ENCODE measurements at regions not wholly inside any gene's neighbourhood (a gene's known extent, or its start where the extent isn't known, plus 50 kb on each side); places are given as distances from the start of the nearest gene placed in this dataset.

DNA sequence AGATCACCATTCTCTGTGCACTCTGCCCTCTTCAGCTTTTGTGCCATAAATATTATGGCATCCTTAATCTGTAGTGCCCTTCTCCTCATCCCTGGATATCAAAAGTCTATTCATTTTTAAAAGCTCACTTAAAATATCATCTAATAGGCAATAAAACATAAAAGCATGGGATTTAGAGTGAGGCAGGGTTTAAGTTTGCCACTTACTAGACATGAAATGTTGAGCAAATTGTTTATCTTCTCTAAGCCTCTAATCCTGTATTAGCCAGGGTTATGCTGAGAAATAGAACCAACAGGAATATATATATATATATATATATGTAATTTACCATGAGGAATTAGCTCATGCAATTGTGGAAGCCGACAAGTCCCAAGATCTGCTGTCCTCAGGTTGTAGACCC, 472.4 kb upstream of the HS3ST1 start:
- H3K27me3 ChIP-seq (replicated peaks) = no peaks in the 10 kb centered on the region
- in situ Hi-C loops (cut with HindIII; ENCODE audit: low pct_ligation_motif_present, low sequenced_read_pairs) = no loop called here

GRCh38 chr4:11900359-11900758, 471.7 kb upstream of the HS3ST1 start:
- no peak for TF ChIP-seq CTCF (IDR thresholded peaks at IDR 0.05; ENCODE audit: low read depth, low read length, missing control alignments)
- no peaks in the 10 kb centered on the region for H3K27me3 ChIP-seq (replicated peaks)
- in situ Hi-C loops (cut with HindIII; ENCODE audit: low pct_ligation_motif_present, low sequenced_read_pairs) = no loop called here

More for the DNA sequence above, 472.4 kb upstream of the HS3ST1 start:
- DNase-seq = no peak
- Histone ChIP-seq H3K27ac (no peak overlapping the region), H3K4me3 (ENCODE audit: low read depth, low read length) (no peak overlapping the region), H3K36me3 (replicated peaks) (no peaks in the 10 kb centered on the region)
- no peak for TF ChIP-seq CTCF (IDR thresholded peaks at IDR 0.05; ENCODE audit: low read depth, low read length, missing control alignments)

DNA sequence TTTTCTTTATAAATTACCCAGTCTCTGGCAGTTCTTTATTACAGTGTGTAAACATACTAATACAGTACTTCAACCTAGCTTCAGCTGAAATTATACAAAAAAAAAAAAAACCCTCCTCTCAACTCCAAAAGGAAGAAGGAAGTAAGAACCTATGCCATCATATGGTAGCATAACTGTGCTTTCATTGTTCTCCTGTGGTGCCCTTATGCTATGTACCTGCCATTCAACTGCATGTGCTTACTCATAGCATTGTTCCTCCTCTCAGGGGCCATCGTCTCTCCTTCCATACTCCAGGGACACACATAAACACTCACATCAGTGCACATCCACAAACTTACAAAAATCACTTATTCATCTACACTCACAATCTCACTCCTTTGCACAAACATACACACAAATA, 470.1 kb upstream of the HS3ST1 start:
- no peak for TF ChIP-seq CTCF (IDR thresholded peaks at IDR 0.05; ENCODE audit: low read depth, low read length, missing control alignments)
- H3K27ac ChIP-seq = no peak overlapping the region
- H3K4me3 ChIP-seq (ENCODE audit: low read depth, low read length) = no peak overlapping the region
- in situ Hi-C loops (cut with HindIII; ENCODE audit: low pct_ligation_motif_present, low sequenced_read_pairs) = no loop called here
- DNase-seq = no peak
- H3K27me3 ChIP-seq (replicated peaks) = no peaks in the 10 kb centered on the region
- H3K36me3 ChIP-seq (replicated peaks) = no peaks in the 10 kb centered on the region

More at GRCh38 chr4:11900359-11900758, 471.7 kb upstream of the HS3ST1 start:
- Histone ChIP-seq H3K27ac (no peak overlapping the region), H3K36me3 (replicated peaks) (no peaks in the 10 kb centered on the region), H3K4me3 (ENCODE audit: low read depth, low read length) (no peak overlapping the region)
- DNase-seq = no peak

DNA sequence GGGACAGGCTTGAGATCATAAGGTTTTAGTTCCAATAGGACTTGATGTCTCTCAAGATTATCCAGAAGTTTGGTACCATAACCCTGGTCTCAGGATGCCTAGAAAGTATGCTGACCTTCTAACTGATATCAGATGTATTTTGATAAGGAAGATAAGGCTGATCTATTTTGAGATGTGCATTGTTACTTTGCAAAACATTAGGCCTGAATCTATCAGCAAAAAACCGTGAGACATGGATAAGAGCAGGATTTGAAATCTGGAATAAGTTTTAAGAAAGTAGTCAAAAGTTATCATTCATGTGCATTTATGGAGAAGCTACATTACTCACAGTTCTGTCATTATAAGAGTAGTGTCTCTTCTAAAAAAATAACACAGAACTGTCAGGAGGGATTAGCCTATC, 467.1 kb upstream of the HS3ST1 start:
- in situ Hi-C loops (cut with HindIII; ENCODE audit: low pct_ligation_motif_present, low sequenced_read_pairs) = no loop called here
- Histone ChIP-seq H3K27ac (no peak overlapping the region), H3K27me3 (replicated peaks) (no peaks in the 10 kb centered on the region), H3K4me3 (ENCODE audit: low read depth, low read length) (no peak overlapping the region), H3K36me3 (replicated peaks) (no peaks in the 10 kb centered on the region)
- DNase-seq = no peak
- TF ChIP-seq CTCF (IDR thresholded peaks at IDR 0.05; ENCODE audit: low read depth, low read length, missing control alignments) = no peak

GRCh38 chr4:11894977-11895376, 466.3 kb upstream of the HS3ST1 start:
- in situ Hi-C loops (cut with HindIII; ENCODE audit: low pct_ligation_motif_present, low sequenced_read_pairs) = no loop called here
- TF ChIP-seq CTCF (IDR thresholded peaks at IDR 0.05; ENCODE audit: low read depth, low read length, missing control alignments) = no peak
- H3K27ac ChIP-seq = no peak overlapping the region
- H3K4me3 ChIP-seq (ENCODE audit: low read depth, low read length) = no peak overlapping the region
- no peaks in the 10 kb centered on the region for H3K27me3 ChIP-seq (replicated peaks)
- DNase-seq = no peak
- H3K36me3 ChIP-seq (replicated peaks) = no peaks in the 10 kb centered on the region

GRCh38 chr4:11894221-11894620, 465.5 kb upstream of the HS3ST1 start:
- H3K27me3 ChIP-seq (replicated peaks) = no peaks in the 10 kb centered on the region
- in situ Hi-C loops (cut with HindIII; ENCODE audit: low pct_ligation_motif_present, low sequenced_read_pairs) = no loop called here
- H3K36me3 ChIP-seq (replicated peaks) = no peaks in the 10 kb centered on the region
- no peak overlapping the region for H3K27ac ChIP-seq
- DNase-seq = no peak
- no peak overlapping the region for H3K4me3 ChIP-seq (ENCODE audit: low read depth, low read length)
- TF ChIP-seq CTCF (IDR thresholded peaks at IDR 0.05; ENCODE audit: low read depth, low read length, missing control alignments) = no peak
